HepG2 (cell line): ENCODE measurements at regions not wholly inside any gene's neighbourhood (a gene's known extent, or its start where the extent isn't known, plus 50 kb on each side); places are given as distances from the start of the nearest gene placed in this dataset.

Source experiments
- DNMT3B ChIP-seq: conservative IDR thresholded peaks from 2 replicates; pipeline ENCODE4 v1.6.1; 2016; ENCODE audit warnings: missing biosample characterization, control low read depth
- HOXA3 ChIP-seq: sonication (generic); formaldehyde crosslinking; IDR thresholded peaks from 2 replicates; pipeline ENCODE4 v1.5.0; 2020; ENCODE audit warnings: missing genetic modification reagents
- KAT2B ChIP-seq: fragments of 150-350 bp; IDR thresholded peaks from 2 replicates; pipeline ENCODE4 v1.6.1; 2014; ENCODE audit warnings: low read depth, low read length, borderline replicate concordance
- MIER2 ChIP-seq: IDR thresholded peaks from 2 replicates; pipeline ENCODE4 v1.6.1; 2016; ENCODE audit warnings: missing biosample characterization, missing genetic modification reagents
- MYNN ChIP-seq: sonication (generic); formaldehyde crosslinking; IDR thresholded peaks from 2 replicates; pipeline ENCODE4 v1.4.0; 2020; ENCODE audit warnings: mild to moderate bottlenecking, low read depth, missing genetic modification reagents
- TCF7 ChIP-seq: sonication (generic); IDR thresholded peaks from 2 replicates; pipeline ENCODE4 v1.6.1; 2016; ENCODE audit warnings: antibody characterized with exemption, low read depth
- ZNF20 ChIP-seq: sonication (generic); formaldehyde crosslinking; IDR thresholded peaks from 2 replicates; pipeline ENCODE4 v1.4.0; 2020; ENCODE audit warnings: mild to moderate bottlenecking, moderate library complexity, missing genetic modification reagents
- ZNF451 ChIP-seq: sonication (generic); formaldehyde crosslinking; IDR thresholded peaks from 2 replicates; pipeline ENCODE4 v1.5.0; 2020; ENCODE audit warnings: mild to moderate bottlenecking, missing genetic modification reagents
- TF ChIP-seq, protein P1 (sequence below): IDR thresholded peaks from 2 replicates; pipeline ENCODE4 v1.6.1; 2012; ENCODE audit warnings: low read length, improper control_type of control experiment
- TF ChIP-seq, protein P2 (sequence below): sonication (generic); formaldehyde crosslinking; IDR thresholded peaks from 2 replicates; pipeline ENCODE4 v1.5.1; 2020; ENCODE audit warnings: missing genetic modification reagents, mild to moderate bottlenecking, borderline replicate concordance
- TF ChIP-seq, protein P3 (sequence below): sonication (generic); formaldehyde crosslinking; IDR thresholded peaks from 2 replicates; pipeline ENCODE4; 2020; ENCODE audit warnings: missing genetic modification reagents, mild to moderate bottlenecking, borderline replicate concordance
- TF ChIP-seq, protein P4 (sequence below): IDR thresholded peaks from 2 replicates; pipeline ENCODE4 v1.6.1; 2016; ENCODE audit warnings: missing biosample characterization, missing genetic modification reagents, low read depth
- TF ChIP-seq, protein P5 (sequence below): sonication (generic); formaldehyde crosslinking; IDR thresholded peaks from 2 replicates; pipeline ENCODE4 v1.5.1; 2020; ENCODE audit warnings: mild to moderate bottlenecking, missing genetic modification reagents, borderline replicate concordance
- TF ChIP-seq, protein P6 (sequence below): sonication (generic); formaldehyde crosslinking; IDR thresholded peaks from 2 replicates; pipeline ENCODE4 v1.4.0; 2020; ENCODE audit warnings: missing genetic modification reagents
- TF ChIP-seq, protein P7 (sequence below): sonication (generic); formaldehyde crosslinking; IDR thresholded peaks from 2 replicates; pipeline ENCODE4 v1.9.0; 2021; ENCODE audit warnings: missing genetic modification reagents, mild to moderate bottlenecking, borderline replicate concordance

DNA sequence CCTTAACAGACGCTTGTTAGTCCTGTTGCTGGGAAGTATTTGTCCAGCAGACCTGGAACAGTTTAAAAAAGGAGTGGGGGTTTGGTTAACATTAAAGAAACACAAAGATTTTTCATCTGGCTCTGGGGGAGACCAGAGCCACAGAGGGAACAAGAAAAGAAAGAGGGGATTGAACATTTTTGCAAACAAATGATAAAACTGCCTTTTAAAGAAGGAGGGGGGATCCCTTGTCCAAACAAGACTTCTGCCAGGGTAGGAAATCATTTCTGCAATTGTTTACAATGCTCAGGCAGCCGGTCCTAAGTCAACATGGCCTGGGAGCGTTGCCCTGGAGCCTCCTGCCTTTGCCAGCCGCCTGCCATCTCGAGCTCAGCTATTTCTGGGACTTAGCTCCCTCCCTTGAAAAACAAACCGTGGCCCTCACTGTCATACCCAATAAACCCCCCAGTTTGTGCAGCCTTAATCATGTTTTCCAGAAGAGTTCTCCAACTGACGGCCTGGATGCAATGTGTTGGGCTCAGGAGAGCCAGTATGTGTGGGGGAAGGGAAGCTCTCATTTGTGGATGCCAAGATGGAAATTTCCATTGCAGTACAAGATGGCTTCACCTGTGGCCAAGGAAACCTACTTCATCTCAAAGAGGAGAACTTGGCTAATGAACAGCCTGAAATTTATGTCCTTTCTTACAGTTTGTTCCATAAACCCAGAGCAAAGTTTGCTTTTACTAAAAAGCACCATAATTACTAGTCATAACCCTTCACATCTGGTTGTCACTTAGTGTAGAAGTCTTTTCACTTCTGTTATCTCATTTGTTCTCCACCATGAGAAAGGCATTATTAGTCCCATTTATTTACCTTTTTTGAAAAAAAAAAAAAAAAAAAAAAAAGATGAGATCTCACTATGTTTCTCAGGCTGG lies 75.9 kb upstream of the RNU6-1 start (continued):
- TF ChIP-seq, protein P1, sequence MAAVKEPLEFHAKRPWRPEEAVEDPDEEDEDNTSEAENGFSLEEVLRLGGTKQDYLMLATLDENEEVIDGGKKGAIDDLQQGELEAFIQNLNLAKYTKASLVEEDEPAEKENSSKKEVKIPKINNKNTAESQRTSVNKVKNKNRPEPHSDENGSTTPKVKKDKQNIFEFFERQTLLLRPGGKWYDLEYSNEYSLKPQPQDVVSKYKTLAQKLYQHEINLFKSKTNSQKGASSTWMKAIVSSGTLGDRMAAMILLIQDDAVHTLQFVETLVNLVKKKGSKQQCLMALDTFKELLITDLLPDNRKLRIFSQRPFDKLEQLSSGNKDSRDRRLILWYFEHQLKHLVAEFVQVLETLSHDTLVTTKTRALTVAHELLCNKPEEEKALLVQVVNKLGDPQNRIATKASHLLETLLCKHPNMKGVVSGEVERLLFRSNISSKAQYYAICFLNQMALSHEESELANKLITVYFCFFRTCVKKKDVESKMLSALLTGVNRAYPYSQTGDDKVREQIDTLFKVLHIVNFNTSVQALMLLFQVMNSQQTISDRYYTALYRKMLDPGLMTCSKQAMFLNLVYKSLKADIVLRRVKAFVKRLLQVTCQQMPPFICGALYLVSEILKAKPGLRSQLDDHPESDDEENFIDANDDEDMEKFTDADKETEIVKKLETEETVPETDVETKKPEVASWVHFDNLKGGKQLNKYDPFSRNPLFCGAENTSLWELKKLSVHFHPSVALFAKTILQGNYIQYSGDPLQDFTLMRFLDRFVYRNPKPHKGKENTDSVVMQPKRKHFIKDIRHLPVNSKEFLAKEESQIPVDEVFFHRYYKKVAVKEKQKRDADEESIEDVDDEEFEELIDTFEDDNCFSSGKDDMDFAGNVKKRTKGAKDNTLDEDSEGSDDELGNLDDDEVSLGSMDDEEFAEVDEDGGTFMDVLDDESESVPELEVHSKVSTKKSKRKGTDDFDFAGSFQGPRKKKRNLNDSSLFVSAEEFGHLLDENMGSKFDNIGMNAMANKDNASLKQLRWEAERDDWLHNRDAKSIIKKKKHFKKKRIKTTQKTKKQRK = no peak
- TF ChIP-seq ZNF451 (CRISPR knock-in tag) (no peak), MIER2 (peak; percentile 51; the same call in 1 of the 2 replicates), KAT2B (no peak), TCF7 (peak; percentile 90), HOXA3 (peak; percentile 89), ZNF20 (no peak), MYNN (CRISPR knock-in tag) (no peak), DNMT3B (no peak)
- TF ChIP-seq, protein P2, sequence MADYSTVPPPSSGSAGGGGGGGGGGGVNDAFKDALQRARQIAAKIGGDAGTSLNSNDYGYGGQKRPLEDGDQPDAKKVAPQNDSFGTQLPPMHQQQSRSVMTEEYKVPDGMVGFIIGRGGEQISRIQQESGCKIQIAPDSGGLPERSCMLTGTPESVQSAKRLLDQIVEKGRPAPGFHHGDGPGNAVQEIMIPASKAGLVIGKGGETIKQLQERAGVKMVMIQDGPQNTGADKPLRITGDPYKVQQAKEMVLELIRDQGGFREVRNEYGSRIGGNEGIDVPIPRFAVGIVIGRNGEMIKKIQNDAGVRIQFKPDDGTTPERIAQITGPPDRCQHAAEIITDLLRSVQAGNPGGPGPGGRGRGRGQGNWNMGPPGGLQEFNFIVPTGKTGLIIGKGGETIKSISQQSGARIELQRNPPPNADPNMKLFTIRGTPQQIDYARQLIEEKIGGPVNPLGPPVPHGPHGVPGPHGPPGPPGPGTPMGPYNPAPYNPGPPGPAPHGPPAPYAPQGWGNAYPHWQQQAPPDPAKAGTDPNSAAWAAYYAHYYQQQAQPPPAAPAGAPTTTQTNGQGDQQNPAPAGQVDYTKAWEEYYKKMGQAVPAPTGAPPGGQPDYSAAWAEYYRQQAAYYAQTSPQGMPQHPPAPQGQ (CRISPR knock-in tag) = no peak
- TF ChIP-seq, protein P3, sequence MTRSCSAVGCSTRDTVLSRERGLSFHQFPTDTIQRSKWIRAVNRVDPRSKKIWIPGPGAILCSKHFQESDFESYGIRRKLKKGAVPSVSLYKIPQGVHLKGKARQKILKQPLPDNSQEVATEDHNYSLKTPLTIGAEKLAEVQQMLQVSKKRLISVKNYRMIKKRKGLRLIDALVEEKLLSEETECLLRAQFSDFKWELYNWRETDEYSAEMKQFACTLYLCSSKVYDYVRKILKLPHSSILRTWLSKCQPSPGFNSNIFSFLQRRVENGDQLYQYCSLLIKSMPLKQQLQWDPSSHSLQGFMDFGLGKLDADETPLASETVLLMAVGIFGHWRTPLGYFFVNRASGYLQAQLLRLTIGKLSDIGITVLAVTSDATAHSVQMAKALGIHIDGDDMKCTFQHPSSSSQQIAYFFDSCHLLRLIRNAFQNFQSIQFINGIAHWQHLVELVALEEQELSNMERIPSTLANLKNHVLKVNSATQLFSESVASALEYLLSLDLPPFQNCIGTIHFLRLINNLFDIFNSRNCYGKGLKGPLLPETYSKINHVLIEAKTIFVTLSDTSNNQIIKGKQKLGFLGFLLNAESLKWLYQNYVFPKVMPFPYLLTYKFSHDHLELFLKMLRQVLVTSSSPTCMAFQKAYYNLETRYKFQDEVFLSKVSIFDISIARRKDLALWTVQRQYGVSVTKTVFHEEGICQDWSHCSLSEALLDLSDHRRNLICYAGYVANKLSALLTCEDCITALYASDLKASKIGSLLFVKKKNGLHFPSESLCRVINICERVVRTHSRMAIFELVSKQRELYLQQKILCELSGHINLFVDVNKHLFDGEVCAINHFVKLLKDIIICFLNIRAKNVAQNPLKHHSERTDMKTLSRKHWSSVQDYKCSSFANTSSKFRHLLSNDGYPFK (CRISPR knock-in tag) = no peak
- TF ChIP-seq, protein P4, sequence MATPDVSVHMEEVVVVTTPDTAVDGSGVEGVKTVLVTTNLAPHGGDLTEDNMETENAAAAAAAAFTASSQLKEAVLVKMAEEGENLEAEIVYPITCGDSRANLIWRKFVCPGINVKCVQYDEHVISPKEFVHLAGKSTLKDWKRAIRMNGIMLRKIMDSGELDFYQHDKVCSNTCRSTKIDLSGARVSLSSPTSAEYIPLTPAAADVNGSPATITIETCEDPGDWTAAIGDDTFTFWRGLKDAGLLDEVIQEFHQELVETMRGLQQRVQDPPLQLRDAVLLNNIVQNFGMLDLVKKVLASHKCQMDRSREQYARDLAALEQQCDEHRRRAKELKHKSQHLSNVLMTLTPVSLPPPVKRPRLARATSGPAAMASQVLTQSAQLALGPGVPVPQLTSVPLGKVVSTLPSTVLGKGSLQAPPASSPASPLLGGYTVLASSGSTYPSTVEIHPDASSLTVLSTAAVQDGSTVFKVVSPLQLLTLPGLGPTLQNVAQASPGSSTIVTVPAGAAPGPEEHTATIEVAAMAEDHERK (CRISPR knock-in tag) = no peak
- TF ChIP-seq, protein P5, sequence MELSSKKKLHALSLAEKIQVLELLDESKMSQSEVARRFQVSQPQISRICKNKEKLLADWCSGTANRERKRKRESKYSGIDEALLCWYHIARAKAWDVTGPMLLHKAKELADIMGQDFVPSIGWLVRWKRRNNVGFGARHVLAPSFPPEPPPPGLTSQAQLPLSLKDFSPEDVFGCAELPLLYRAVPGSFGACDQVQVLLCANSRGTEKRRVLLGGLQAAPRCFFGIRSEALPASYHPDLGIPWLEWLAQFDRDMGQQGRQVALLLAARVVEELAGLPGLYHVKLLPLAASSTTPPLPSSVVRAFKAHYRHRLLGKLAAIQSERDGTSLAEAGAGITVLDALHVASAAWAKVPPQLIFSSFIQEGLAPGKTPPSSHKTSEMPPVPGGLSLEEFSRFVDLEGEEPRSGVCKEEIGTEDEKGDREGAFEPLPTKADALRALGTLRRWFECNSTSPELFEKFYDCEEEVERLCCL (CRISPR knock-in tag) = no peak
- TF ChIP-seq, protein P6, sequence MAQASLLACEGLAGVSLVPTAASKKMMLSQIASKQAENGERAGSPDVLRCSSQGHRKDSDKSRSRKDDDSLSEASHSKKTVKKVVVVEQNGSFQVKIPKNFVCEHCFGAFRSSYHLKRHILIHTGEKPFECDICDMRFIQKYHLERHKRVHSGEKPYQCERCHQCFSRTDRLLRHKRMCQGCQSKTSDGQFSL (CRISPR knock-in tag) = no peak
- TF ChIP-seq, protein P7, sequence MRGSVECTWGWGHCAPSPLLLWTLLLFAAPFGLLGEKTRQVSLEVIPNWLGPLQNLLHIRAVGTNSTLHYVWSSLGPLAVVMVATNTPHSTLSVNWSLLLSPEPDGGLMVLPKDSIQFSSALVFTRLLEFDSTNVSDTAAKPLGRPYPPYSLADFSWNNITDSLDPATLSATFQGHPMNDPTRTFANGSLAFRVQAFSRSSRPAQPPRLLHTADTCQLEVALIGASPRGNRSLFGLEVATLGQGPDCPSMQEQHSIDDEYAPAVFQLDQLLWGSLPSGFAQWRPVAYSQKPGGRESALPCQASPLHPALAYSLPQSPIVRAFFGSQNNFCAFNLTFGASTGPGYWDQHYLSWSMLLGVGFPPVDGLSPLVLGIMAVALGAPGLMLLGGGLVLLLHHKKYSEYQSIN (CRISPR knock-in tag) = no peak
